ENCODE measurements at regions not wholly inside any gene's neighbourhood (a gene's known extent, or its start where the extent isn't known, plus 50 kb on each side); places are given as distances from the start of the nearest gene placed in this dataset.

GRCh38 chr11:122044086-122044485 is 71.9 kb downstream of the BLID start:
- H3K27ac ChIP-seq: no peak overlapping the region
- no peak for TF ChIP-seq ZFX (IDR thresholded peaks at IDR 0.05; ENCODE audit: borderline replicate concordance)

DNA sequence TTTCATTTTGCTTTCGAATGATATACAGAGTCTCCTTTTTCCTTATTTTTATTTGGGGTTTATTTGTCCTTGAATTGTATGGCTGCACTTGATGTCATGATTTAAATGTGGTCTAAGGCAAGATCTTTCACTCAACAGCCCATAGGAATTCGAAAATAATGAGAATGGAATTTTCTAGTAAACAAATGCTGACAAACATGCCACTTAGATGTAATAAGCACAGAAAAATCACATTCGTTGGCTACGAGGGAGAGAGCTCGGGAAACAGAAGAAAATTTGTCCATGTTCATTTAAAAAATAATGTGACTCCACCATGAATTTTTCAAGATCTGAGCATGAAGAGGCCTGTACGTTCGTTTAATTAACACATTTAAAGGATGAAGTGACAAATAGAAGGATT is 73.0 kb downstream of the BLID start:
- H3K27ac ChIP-seq: no peak overlapping the region
- TF ChIP-seq CTCF (IDR thresholded peaks at IDR 0.05) (no peak), ZFX (IDR thresholded peaks at IDR 0.05; ENCODE audit: borderline replicate concordance) (no peak)

DNA sequence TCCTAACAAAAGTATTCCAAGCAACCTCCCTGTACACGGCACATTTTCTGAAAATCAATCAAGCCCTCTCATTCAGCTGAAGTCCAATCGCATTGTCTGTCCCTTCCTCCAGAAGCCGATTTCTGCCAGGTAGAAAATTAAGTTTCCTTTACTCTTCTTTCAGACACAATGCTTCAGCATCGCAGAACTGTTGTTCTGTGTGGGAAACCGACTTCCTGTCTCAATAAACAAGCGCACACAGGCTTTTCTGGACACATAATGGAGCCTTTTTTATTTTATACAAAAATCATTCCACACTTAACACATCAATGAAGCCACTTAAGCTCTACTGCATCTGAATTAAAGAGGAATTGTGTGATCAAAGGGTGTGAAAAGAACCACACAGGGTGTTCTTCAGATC is 75.6 kb downstream of the BLID start:
- TF ChIP-seq ZFX (IDR thresholded peaks at IDR 0.05; ENCODE audit: borderline replicate concordance): no peak
- TF ChIP-seq CTCF (IDR thresholded peaks at IDR 0.05): no peak
- H3K27ac ChIP-seq: no peak overlapping the region

- H3K27ac ChIP-seq: no peak overlapping the region
- no peak for TF ChIP-seq ZFX (IDR thresholded peaks at IDR 0.05; ENCODE audit: borderline replicate concordance)
- TF ChIP-seq CTCF (IDR thresholded peaks at IDR 0.05): no peak
Observed at GRCh38 chr11:122038543-122038942, 77.5 kb downstream of the BLID start.

DNA sequence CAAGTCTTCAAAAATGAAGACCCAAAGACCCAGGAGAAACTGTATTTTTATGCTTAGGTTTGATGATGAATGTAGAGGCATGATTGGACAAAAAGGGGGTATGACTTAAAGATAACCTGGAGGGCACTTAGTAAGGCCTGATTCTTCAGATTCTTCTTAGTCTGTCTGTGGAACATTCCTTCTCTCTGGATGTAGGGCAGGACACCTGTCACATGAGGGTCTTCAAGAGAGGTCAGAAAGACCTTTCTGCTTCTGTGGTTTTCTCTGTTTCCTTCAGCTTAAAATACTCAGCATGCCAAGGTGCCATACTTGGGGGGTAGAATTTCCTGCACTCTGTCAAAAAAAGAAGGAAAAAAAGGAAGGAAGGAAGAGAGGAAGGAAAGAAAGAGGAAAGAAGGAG is 78.1 kb downstream of the BLID start:
- TF ChIP-seq ZFX (IDR thresholded peaks at IDR 0.05; ENCODE audit: borderline replicate concordance) (no peak), CTCF (IDR thresholded peaks at IDR 0.05) (no peak)
- no peak overlapping the region for H3K27ac ChIP-seq

GRCh38 chr11:122036493-122036892 is 79.5 kb downstream of the BLID start:
- TF ChIP-seq ZFX (IDR thresholded peaks at IDR 0.05; ENCODE audit: borderline replicate concordance): no peak
- no peak for TF ChIP-seq CTCF (IDR thresholded peaks at IDR 0.05)

GRCh38 chr11:122036018-122036417 is 80.0 kb downstream of the BLID start:
- TF ChIP-seq CTCF (IDR thresholded peaks at IDR 0.05) (no peak), ZFX (IDR thresholded peaks at IDR 0.05; ENCODE audit: borderline replicate concordance) (no peak)
- no peak overlapping the region for H3K27ac ChIP-seq

More at GRCh38 chr11:122036493-122036892, 79.5 kb downstream of the BLID start:
- H3K27ac ChIP-seq: no peak overlapping the region

DNA sequence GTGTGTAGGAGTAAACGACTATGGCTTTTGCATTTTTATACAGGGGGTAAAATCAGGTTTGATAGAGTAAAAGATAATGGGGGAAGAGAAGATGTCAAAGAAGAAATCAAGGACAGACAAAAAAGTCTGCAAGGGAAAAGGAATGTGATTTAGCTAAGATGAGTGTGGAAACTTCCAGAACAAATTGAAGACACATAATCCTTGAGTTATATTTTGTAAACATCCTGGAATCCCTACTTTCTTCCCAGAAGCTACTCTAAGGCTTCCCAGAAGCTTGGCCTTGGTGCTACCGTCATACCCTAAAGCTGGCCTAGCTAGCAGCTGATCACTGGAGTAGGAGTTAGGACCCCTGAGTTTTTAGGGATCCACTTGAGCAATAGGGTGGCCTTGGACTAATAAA is 82.4 kb downstream of the BLID start:
- H3K27ac ChIP-seq: no peak overlapping the region

More for the DNA sequence above, 82.4 kb downstream of the BLID start:
- TF ChIP-seq CTCF (IDR thresholded peaks at IDR 0.05) (no peak), ZFX (IDR thresholded peaks at IDR 0.05; ENCODE audit: borderline replicate concordance) (no peak)

Measured in 22Rv1 (cell line).